ENCODE measurements at regions not wholly inside any gene's neighbourhood (a gene's known extent, or its start where the extent isn't known, plus 50 kb on each side); places are given as distances from the start of the nearest gene placed in this dataset.

GRCh38 chr19:28831462-28831861 is 381.5 kb downstream of the UQCRFS1 start:
- Histone ChIP-seq H3K9me3 (no peaks in the 10 kb centered on the region; the same call in 2 of the 3 replicates), H3K4me2 (no peak overlapping the region), H3K4me3 (no peak overlapping the region), H3K4me1 (no peaks in the 10 kb centered on the region), H3K27ac (no peak overlapping the region)
- TF ChIP-seq KDM1A (IDR thresholded peaks at IDR 0.05; ENCODE audit: low read depth) (no peak), E2F6 (IDR thresholded peaks at IDR 0.05; ENCODE audit: borderline replicate concordance, low read depth) (no peak)
- ATAC-seq (no peak), FAIRE-seq (no peak), DNase-seq (ENCODE audit: low read depth in 1 of 2, low spot score in 1 of 2) (no peak)
- ChIA-PET POLR2A (no interaction called here), CTCF (no interaction called here)
- WGBS (ENCODE audit: missing lambda C conversion rate), result 32% methylated on average over 5 of the region's 5 CpGs

GRCh38 chr19:28829762-28830161 is 383.2 kb downstream of the UQCRFS1 start:
- H3K27ac ChIP-seq, result no peak overlapping the region
- H3K4me3 ChIP-seq, result no peak overlapping the region
- ChIA-PET POLR2A (no interaction called here), CTCF (interaction anchor here (1.1 to 1.2 kb wide), 4 partner anchors 11 to 75 kb away, joined by 3 to 4 read pairs (median 3); no protein-coding TSS in a partner anchor)
- FAIRE-seq (no peak), ATAC-seq (no peak), DNase-seq (ENCODE audit: low read depth in 1 of 2, low spot score in 1 of 2) (no peak)
- TF ChIP-seq ELK1 (IDR thresholded peaks at IDR 0.05; ENCODE audit: low read depth, low read length) (no peak), E2F6 (IDR thresholded peaks at IDR 0.05; ENCODE audit: borderline replicate concordance, low read depth) (no peak), FOSB (CRISPR knock-in tag; IDR thresholded peaks at IDR 0.05) (no peak), POLR2AphosphoS2 (conservative IDR thresholded peaks at IDR 0.05; ENCODE audit: low read length) (no peak), TP53 (CRISPR knock-in tag; IDR thresholded peaks at IDR 0.05) (no peak), REST (IDR thresholded peaks at IDR 0.05) (no peak), USF2 (IDR thresholded peaks at IDR 0.05) (no peak), KDM5A (IDR thresholded peaks at IDR 0.05) (no peak), RARB (CRISPR knock-in tag; IDR thresholded peaks at IDR 0.05) (no peak)
- no peaks in the 10 kb centered on the region; the same call in 2 of the 3 replicates for H3K9me3 ChIP-seq
- H3K4me1 ChIP-seq, result no peaks in the 10 kb centered on the region
- no peak overlapping the region for H3K4me2 ChIP-seq
- WGBS (ENCODE audit: missing lambda C conversion rate), result 3% methylated on average over 4 of the region's 4 CpGs

GRCh38 chr19:28829359-28829758 is 383.6 kb downstream of the UQCRFS1 start:
- no peak overlapping the region for H3K4me2 ChIP-seq
- ATAC-seq (no peak), FAIRE-seq (no peak), DNase-seq (ENCODE audit: low read depth in 1 of 2, low spot score in 1 of 2) (no peak)
- POLR2A ChIA-PET, result no interaction called here
- no peak overlapping the region for H3K27ac ChIP-seq
- CTCF ChIA-PET, result interaction anchor here (1.1 to 1.2 kb wide), 4 partner anchors 11 to 74 kb away, joined by 3 to 4 read pairs (median 3); no protein-coding TSS in a partner anchor
- no peaks in the 10 kb centered on the region for H3K4me1 ChIP-seq
- H3K4me3 ChIP-seq, result no peak overlapping the region
- 0% methylated on average over 1 of the region's 1 CpG for WGBS (ENCODE audit: missing lambda C conversion rate)
- no peaks in the 10 kb centered on the region; the same call in 2 of the 3 replicates for H3K9me3 ChIP-seq
- no peak for TF ChIP-seq BCL3 (IDR thresholded peaks at IDR 0.05)
- no peak for TF ChIP-seq SREBF2 (IDR thresholded peaks at IDR 0.05)
- no peak for TF ChIP-seq MYC (IDR thresholded peaks at IDR 0.05; ENCODE audit: borderline replicate concordance, low read length)
- TF ChIP-seq EHF (CRISPR knock-in tag; IDR thresholded peaks at IDR 0.05), result no peak
- no peak for TF ChIP-seq POLR2A (IDR thresholded peaks at IDR 0.05; ENCODE audit: low read length)
- TF ChIP-seq FOXS1 (CRISPR knock-in tag; IDR thresholded peaks at IDR 0.05), result no peak
- TF ChIP-seq E2F6 (IDR thresholded peaks at IDR 0.05; ENCODE audit: borderline replicate concordance, low read depth), result no peak
- TF ChIP-seq MAX (IDR thresholded peaks at IDR 0.05), result no peak

All from A549 (cell line).